NCI-H748 treated with DMSO at 0.1 percent for 48 hours (cell line): ENCODE measurements at regions not wholly inside any gene's neighbourhood (a gene's known extent, or its start where the extent isn't known, plus 50 kb on each side); places are given as distances from the start of the nearest gene placed in this dataset.

Experiments used
- DNase-seq: peaks from one replicate; lab custom pipeline; 2025; lab: John Stamatoyannopoulos, UW

- DNase-seq = no peak
These were observed 133.0 kb downstream of the C11orf87 start for GRCh38 chr11:109554951-109555350.

- DNase-seq = no peak
These were observed 142.3 kb downstream of the C11orf87 start for GRCh38 chr11:109564241-109564640.

- DNase-seq = no peak
These were observed 160.5 kb downstream of the C11orf87 start for GRCh38 chr11:109582470-109582869.

DNA sequence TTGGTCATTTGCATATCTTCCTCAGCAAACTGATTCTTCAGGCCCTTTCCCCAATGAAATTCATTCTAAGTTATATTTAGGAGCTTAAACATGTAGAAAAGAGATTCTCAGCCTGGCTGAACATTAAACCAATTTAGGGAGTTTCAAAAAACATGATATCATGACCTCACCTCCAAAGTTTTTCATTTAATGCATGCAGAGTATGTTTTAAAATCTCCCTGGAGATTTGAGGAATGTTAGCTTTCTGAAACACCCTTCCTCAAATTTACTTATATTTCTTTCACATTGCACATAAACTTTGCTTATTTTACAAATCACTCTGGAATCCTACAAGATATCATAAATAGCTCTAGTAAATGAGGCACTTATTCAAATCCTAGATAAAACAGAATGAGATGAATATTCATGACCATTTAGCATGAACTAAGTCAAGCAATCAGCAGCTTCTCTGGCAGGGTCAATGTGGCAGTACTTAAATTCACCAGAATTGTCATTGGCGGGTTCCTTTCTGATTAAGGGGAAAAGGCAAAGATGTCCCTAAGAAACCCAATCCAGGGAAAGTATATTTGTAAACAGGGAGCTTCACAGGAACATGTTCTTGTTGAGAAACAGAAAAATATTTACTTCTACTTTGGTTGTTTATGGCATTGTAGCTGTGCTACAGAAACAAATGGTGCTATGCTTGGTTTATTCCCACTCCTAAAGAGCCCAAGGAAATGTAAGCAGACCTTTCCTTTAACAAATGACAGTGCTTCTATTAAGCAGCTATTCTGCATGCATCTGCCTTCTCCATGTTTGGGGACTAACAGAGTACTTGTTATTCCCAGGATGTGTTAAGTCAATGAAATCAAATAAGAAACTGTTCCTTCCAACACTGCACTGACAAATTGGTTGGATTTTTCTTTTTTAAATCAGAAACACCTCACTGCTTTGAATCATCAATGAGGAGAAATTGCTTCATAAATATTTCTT lies 162.3 kb downstream of the C11orf87 start:
- DNase-seq = no peak

DNA sequence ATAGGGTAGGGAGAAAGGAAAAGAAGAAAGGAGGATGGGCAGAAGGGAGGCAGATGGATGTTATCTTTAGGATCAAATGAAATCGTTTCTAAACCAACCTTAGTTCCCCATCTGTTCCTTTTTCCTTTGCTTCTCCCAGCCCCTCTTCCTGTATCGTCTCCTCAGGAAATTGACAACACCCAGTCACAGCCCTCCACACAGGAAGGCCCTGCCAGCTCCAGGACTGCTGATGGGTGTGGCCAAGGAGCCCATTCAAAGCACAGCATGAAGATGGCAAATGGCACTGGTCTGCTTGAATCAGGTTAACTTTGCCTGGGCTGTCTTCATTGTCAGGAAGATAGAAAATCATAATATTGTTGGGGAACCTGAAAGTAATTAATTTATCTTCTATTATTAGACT lies 164.8 kb downstream of the C11orf87 start:
- no peak for DNase-seq

GRCh38 chr11:109590782-109591181 lies 168.8 kb downstream of the C11orf87 start:
- DNase-seq = no peak

DNA sequence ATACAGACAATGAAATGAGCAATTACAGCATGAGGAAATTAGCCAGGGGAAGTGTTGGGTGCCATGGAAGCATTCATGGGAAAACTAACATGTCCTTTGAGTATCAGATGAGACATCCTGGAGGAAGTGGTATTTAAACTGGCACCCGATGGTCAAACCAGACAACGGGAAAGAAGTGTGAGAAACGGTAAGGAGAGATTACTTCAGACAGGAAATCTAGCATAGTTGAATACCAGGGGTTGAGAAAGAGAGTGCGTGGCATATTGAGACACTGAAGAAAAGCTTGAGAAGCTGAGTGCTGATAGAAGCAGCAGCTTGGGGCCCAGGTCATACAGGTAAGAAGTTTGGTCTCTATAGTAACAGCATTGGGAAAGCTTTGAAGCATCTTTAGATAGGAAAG lies 175.3 kb downstream of the C11orf87 start:
- no peak for DNase-seq

DNA sequence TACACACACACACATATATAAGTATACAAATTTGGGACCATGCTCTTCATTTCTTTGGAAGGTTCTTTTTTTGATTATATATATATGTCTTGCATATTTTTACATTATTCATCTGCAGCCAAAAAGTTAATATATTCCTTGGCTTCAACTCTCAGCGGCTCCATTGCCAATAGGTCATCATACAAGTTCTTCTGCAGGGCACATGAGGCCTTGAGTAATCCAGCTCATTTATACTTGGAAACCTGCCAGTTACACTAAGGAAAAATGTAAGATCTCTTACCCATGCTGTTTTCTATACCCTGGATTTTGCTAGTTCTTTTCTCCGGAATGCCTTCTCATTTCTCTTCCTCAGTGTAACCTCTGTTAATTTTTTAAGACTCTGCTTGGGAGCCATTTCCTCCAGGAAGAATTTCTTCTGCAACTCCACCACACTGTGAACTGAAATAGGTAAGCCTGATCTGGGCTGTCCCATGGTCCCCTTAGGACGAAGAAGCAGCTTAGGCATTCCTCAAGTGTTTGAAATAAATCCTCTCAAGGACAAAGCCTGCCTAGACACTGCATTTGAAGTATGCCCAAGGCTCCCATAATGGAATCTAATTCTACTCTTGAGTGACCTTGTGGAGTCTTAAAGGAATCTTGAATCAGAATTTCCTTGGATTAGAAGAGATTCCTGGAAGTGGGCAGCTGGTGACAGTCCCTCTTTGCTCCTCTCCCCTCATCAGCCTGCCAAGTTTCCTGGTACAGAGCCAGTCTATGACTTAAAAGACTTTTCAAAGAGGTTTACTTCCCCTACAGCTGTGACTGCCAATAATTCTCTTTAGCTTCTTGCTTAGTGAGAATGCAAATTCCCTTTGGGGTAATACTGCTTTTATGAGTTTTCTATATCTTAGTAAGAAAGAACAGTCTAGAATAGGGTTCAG lies 182.8 kb downstream of the C11orf87 start:
- DNase-seq = no peak

- no peak for DNase-seq
These were observed 184.3 kb downstream of the C11orf87 start for GRCh38 chr11:109606256-109606655.

DNA sequence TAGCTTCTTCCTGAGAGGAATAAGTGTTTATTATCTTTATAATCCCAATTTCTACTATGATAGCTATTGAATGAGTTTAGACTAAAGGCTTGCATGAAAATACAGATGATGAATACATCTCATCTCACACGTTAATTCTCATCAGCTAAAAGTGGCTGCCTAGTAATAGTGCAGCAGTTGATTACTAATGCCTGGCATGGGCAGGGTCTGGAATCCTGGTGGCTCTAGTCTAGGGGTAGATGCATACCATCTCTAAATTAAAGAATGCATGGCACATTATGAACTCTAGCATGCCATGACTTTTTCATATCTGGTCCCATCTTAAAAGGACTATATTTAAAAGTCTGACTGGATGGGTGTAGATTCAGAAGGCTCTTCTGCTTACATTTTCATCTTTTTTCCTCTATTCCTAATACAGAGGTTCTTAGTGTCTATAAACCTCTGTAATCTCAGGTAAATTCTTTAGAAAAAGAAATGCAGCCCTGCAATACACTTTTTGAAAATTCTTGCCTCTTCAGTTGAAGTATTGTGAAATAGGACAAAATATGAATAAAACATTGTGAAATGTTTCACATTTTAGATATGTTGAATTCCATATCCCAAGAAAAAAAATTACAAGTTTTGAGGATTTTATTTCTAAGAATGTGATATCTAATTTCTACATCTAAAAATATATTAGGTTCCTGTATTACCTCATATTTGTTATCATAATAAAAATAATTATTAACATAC lies 187.6 kb downstream of the C11orf87 start:
- DNase-seq = no peak

- no peak for DNase-seq
These were observed 190.5 kb downstream of the C11orf87 start for GRCh38 chr11:109612496-109612895.

GRCh38 chr11:109619498-109619897 lies 197.5 kb downstream of the C11orf87 start:
- no peak for DNase-seq

DNA sequence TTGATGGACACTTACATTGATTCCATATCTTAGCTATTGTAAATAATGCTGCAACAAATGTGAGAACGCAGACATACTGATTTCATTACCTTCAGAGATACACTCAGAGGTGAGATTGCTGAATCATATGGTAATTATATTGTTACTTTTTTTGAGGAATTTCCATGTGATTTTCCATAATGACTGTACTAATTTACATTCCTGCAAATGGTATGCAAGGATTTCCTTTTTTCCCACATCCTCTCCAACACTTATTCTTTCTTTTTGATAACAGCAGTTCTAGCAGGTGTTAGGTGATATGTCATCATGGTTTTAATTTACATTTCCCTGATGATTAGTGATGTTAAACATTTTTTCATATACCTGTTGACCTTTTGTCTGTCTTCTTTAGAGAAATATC lies 207.7 kb downstream of the C11orf87 start:
- no peak for DNase-seq

GRCh38 chr11:109641549-109641948 lies 219.6 kb downstream of the C11orf87 start:
- no peak for DNase-seq

- DNase-seq = peak; percentile 38
These were observed 222.2 kb downstream of the C11orf87 start for GRCh38 chr11:109644152-109644551.

DNA sequence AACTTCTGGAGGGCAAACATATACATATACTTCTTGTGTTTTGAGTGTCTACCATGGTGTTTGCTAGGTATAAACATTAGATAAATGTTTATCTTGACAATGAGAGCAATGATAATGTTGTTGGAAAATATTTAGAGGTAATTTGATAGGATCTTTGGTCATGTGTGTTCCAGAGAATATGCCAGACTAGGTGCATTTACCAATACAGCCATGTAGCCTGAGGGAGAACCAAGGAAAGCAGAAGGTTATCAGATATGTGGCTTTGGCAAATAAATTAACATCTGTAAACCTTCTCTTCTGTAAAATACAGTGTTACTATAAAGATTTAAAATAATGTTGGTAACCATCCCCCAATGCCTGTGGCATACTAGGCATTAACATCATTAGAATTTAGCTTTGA lies 226.8 kb downstream of the C11orf87 start:
- DNase-seq = no peak

- DNase-seq = no peak
These were observed 232.1 kb downstream of the C11orf87 start for GRCh38 chr11:109654091-109654490.

DNA sequence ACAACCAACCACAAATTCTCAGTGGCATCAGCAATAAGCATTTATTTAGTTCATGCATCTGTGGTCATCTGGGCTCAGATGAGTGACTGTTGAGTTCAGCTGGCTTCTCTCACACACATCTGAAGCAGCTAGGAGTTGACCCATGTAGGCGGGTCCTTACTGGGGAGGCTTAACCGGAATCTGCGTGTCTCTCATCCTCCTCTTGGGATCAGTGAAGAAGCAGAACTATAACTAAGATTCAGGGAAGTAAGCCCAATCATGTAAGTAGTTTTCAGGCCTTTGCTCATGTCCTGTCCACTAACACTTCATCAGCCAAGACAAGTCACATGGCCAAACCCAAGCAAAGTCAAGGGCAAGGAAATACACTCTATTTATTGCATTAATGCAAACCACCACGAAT lies 236.2 kb downstream of the C11orf87 start:
- DNase-seq = no peak

DNA sequence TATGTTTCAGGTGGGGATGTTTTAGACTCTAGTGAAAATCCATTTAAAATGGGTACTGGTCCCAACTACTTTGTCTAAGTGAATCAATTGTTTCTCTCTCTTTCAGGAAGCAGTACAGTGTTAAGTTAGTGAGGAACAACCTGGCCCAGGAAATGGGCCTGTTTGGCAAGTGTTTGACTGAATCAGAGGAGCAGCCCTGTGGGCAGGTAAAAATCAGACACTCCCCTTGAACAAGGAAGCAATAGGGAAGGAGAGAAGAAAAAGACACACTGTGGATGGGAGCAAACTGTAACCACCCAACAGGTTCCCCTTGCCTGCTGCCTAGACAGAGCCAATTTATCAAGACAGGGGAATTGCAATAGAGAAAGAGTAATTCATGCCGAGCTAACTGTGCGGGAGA lies 245.7 kb downstream of the C11orf87 start:
- DNase-seq = no peak

GRCh38 chr11:109668973-109669634 lies 247.1 kb downstream of the C11orf87 start:
- no peak for DNase-seq

DNA sequence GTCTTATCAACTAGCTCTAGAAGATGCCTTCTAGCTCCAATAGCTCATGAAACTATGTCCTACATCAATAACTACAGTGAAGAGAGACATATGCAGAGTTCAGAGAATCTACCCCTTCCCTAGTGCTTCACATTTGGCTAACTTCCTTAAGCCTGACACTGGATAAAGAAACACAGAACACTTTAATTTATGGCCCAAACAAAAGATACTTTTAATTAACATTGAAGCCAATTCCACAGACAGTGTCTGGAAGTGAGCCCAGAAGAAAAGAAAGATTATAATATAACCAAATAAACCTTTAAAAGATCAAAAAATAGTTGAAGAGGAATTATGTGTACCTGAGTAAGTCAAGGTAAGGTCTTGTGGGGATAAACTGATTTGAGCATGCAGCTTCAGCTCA lies 255.2 kb downstream of the C11orf87 start:
- no peak for DNase-seq

- DNase-seq = no peak
These were observed 255.9 kb downstream of the C11orf87 start for GRCh38 chr11:109677876-109678275.
